Activated CD8-positive, alpha-beta memory T cell treated with anti-CD3 and anti-CD28 coated beads, Interleukin-2, amount 50 U/mL, for 4 hours (primary cell): ENCODE measurements at regions not wholly inside any gene's neighbourhood (a gene's known extent, or its start where the extent isn't known, plus 50 kb on each side); places are given as distances from the start of the nearest gene placed in this dataset.

Experiments used
- DNase-seq: peaks from one replicate; pipeline ENCODE4 v3.0.0-alpha.2; 2020

- no peak for DNase-seq
Observed at GRCh38 chr13:74865656-74866055, 616.3 kb downstream of the TBC1D4 start.

GRCh38 chr13:74860789-74861188 lies 621.2 kb downstream of the TBC1D4 start:
- no peak for DNase-seq

DNA sequence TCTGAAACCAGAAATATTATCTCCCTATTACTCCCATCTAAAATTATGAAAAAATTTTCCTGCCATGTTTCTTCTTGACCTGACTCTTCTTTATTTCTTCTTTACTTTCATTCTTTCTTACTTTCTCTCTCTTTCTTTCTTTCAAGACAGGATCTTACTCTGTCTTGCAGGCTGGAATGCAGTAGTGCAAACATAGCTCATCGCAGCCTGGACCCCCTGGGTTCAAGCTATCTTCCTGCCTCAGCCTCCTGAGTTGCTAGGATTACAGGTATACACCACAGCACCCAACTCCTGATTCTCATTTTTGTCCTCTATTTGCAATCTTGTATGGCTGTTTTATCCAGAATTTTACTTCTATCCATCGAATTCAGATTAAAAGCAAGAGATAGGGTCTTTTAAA lies 631.1 kb downstream of the TBC1D4 start:
- no peak for DNase-seq

DNA sequence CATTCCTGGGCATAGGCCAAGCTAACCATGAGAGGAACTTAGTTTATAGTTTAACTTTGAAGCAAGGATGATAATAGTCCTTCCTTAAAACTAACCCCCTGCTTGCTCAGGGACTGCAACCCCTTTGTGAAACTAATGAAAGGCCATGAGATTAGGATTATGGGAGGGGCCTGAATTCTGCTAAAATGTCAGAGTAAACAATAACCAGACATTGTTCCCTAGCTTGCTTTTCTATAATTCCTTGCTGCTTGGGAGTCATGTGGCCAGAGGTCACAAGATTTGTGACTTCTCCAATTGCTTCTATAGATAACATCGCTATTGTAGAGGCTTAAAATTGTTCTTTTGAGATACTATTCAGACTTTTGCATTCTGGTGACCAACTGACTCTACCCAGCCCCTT lies 634.0 kb downstream of the TBC1D4 start:
- DNase-seq, result no peak

- no peak for DNase-seq
Observed at GRCh38 chr13:74845806-74846205, 636.2 kb downstream of the TBC1D4 start.

- no peak for DNase-seq
Observed at GRCh38 chr13:74841651-74842050, 640.3 kb downstream of the TBC1D4 start.

- no peak for DNase-seq
Observed at GRCh38 chr13:74841123-74841522, 640.8 kb downstream of the TBC1D4 start.

DNA sequence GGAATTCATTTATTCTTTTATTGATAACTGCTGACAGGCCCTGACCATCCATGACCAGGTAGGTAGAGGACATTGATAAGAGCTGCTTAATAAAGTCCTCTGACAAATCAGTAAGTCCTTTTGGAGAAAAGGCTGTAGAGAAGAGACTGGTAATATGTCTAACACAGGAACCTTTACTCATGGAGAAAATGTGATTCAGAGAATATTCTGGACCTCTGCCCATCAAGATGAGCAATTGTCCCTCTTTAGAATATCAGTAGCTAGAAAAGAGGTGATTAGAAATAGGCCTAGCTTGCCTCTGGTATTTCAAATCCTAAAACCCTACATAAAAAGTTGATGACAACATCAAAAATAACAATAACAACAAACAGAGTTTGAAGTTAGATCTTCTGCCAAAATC lies 642.3 kb downstream of the TBC1D4 start:
- no peak for DNase-seq

DNA sequence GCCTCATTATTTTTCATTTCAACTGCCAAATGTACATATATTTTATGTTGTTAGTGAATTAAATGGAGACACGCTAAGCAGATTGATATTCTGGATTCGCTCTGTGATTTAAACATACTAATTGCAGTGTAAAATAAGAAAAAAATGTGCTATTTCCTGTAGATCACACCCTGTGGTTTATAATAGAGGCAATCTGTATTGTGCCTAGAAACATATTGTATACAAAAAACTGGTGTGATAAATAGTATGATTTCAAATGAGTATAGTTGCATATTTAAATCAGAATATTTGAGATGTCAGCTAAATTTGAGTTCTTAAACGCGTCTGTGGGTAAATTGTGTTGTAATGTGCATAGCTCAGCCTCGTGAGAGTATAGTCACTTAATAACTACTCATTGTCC lies 643.9 kb downstream of the TBC1D4 start:
- DNase-seq, result no peak

DNA sequence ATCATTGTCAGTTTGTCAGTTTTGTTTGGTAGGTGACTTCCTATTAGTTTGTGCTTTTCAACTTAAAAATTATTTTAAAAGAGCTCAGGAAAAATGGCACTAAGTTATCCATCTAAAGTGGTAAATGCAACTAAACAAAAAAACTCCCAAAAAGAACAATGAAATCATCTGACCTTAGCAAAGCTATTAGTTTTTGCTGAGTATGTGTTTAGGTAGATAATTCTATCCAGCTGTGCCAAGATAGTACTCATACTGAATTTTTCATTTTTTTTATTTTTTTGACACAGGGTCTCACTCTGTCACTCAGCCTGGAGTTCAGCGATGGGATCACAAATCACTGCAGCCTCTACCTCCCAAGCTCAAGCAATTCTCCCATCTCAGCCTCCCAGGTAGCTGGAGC lies 645.3 kb downstream of the TBC1D4 start:
- no peak for DNase-seq

GRCh38 chr13:74835579-74835978 lies 646.4 kb downstream of the TBC1D4 start:
- no peak for DNase-seq

GRCh38 chr13:74825938-74826246 lies 656.1 kb downstream of the TBC1D4 start:
- DNase-seq, result no peak

- DNase-seq, result no peak
Observed at GRCh38 chr13:74825152-74825937, 656.6 kb downstream of the TBC1D4 start.

- DNase-seq, result no peak
Observed at GRCh38 chr13:74820809-74821208, 661.2 kb downstream of the TBC1D4 start.

GRCh38 chr13:74819549-74819948 lies 662.4 kb downstream of the TBC1D4 start:
- no peak for DNase-seq

DNA sequence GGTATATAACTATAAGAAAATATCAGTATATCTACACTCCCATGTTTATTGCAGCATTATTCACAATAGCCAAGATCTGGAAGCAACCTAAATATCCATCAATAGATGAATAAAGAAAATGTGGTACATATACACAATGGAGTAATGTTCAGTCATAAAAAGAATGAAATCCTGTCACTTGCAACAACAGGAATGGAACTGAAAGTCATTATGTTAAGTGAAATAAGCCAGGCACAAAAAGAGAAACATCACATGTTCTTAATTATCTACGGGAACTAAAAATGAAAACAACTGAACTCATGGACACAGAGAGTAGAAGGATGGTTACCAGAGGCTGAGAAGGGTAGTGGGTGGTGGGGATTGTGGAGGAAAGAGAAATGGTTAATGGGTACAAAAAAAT lies 665.2 kb downstream of the TBC1D4 start:
- no peak for DNase-seq

GRCh38 chr13:74796157-74796556 lies 662.0 kb upstream of the KLF12 start:
- no peak for DNase-seq

DNA sequence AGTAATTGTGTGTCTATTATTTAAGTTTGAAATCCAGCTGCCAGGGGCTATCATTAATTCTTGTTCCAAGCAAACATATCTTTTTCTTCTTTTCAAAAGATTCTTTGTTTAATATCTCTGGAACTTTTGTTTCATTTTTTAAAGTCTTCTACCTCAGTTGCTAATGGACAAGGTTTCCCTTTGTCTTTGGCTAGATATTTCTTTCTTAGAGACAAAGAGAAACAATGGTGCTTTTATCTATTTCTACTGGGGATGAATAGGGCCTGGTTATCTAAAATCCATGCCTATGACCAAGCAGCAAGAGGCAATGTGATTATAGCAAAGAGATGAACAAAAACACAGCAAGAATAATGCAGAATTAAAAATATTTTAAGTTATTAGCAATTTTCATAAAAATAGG lies 661.3 kb upstream of the KLF12 start:
- no peak for DNase-seq

DNA sequence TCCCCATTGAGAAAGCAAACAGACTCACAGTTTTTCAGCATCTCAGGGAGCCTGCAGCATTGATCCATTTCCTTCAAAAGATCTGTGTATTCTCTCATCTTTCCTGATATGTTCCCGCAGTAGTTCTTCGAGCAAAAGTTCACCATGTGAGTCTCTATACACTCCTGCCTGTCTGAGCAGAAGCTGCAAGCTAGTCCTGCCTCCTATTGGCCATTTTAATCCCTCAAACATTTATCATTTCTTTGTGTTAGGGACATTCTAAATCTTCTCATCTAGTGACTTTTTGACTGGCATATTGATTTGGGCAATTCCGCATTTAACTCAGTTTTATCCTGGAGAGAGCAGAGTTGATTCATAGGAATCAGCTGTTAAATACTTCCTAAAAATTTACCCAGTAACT lies 660.4 kb upstream of the KLF12 start:
- no peak for DNase-seq

GRCh38 chr13:74794147-74794546 lies 659.9 kb upstream of the KLF12 start:
- no peak for DNase-seq

DNA sequence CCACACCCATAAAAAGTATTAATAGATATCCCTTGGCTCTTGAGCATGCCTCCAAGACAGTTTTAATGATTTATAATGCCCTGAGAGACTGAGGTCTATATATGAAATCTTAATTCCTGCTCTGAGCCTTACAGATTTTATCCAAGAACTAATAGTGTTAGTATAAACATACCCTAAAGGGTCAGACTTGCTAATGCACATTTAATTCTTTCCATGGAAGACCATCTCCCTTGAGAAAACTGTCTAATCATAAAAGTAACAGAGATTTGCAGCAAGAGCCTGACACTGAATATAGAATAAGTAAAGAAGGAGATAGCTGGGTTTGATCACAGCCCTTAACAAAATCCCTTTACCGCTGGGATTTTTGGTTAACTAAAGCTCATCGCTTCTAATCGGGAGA lies 650.8 kb upstream of the KLF12 start:
- no peak for DNase-seq

GRCh38 chr13:74778946-74779345 lies 644.7 kb upstream of the KLF12 start:
- no peak for DNase-seq

DNA sequence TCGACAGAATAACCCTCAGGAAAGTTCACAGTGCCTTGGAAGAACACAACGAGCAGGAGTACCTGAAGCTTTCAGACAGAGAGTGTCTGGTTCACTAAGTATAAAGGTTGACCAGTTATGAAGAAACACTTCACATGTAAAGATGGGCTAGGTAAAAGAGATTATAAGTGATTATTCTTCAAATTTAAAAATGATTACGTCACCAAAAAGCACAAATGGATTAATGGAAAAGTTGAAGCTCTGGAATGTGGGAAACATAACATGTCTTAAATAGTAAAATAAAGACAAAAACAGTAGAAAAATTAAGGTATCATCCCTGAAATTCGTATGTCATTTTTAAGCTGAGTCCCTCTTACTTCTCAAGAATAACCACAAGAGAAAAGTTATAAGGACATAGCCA lies 643.9 kb upstream of the KLF12 start:
- DNase-seq, result no peak

DNA sequence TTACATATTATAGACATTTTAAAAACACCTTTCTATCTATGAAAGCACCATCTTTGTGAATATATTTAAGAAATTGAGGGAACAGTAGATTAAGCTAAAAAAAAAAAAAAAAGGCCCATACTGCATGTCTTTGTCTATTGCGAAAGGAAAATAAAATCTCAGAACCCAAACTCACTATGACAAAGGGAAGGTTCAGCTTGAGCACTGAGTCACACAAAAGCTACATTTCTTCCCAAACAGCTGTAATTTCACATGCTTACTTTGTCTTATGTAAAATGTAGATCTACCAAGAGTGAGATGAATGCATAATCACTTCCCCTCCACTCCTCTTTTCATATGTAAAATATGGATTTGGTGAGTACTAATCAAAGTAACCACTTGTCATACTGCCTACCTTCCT lies 640.1 kb upstream of the KLF12 start:
- DNase-seq, result no peak

- DNase-seq, result no peak
Observed at GRCh38 chr13:74773248-74773647, 639.0 kb upstream of the KLF12 start.

GRCh38 chr13:74771964-74772363 lies 637.8 kb upstream of the KLF12 start:
- DNase-seq, result no peak
